Caco-2 (cell line): ENCODE measurements at regions not wholly inside any gene's neighbourhood (a gene's known extent, or its start where the extent isn't known, plus 50 kb on each side); places are given as distances from the start of the nearest gene placed in this dataset.

ENCODE experiments used
- BruUV-seq: library from RNA; stranded (reverse); fragments of 400-500 nt; replicated peaks from 2 replicates; lab custom pipeline; 2021; lab: Mats Ljungman, UMichigan
- CTCF ChIA-PET: fragments of 300-600 bp; sonication (Branson Sonifier 250); formaldehyde crosslinking; loops from one replicate; lab custom pipeline; 2022; ENCODE audit warnings: antibody characterized with exemption; lab: Charles Lee
- POLR2A ChIA-PET: fragments of 300-600 bp; sonication (Branson Sonifier 250); formaldehyde crosslinking; loops from one replicate; lab custom pipeline; 2022; ENCODE audit warnings: antibody characterized with exemption; lab: Charles Lee
- DNase-seq, 2 experiments: peaks; one replicate each; pipeline versions ENCODE4 v3.0.0 to v3.0.0-alpha.2; 2020 to 2022
- H3K27me3 ChIP-seq: replicated peaks from 2 replicates; pipeline ENCODE4 v1.6.0; 2011; ENCODE audit warnings: low read length; ENCODE audit not compliant: control insufficient read depth, insufficient read depth
- H3K36me3 ChIP-seq: 2 replicates; pipeline ENCODE4 v1.5.1; 2011; ENCODE audit warnings: low read length; ENCODE audit not compliant: control insufficient read depth, insufficient read depth
- H3K4me1 ChIP-seq: fragments of 250-450 bp; sonication (Bioruptor Pico); 2 replicates; pipeline ENCODE4 v1.5.1; 2020; ENCODE audit warnings: mild to moderate bottlenecking
- H3K4me3 ChIP-seq: 2 replicates; pipeline ENCODE4 v1.5.1; 2011; ENCODE audit warnings: low read depth, mild to moderate bottlenecking, control low read depth, low read length
- H3K9me3 ChIP-seq: fragments of 250-450 bp; sonication (Bioruptor Pico); 2 replicates; pipeline ENCODE4 v1.5.1; 2020; ENCODE audit warnings: mild to moderate bottlenecking, moderate library complexity
- H3K27ac Mint-ChIP-seq: one replicate; pipeline ENCODE4 v1.8.0; 2022; ENCODE audit warnings: mixed read lengths; ENCODE audit not compliant: unreplicated experiment
- H3K27me3 Mint-ChIP-seq: one replicate; pipeline ENCODE4 v1.8.0; 2022; ENCODE audit warnings: mixed read lengths; ENCODE audit not compliant: insufficient read depth, unreplicated experiment
- H3K36me3 Mint-ChIP-seq: one replicate; pipeline ENCODE4 v1.8.0; 2022; ENCODE audit warnings: mild to moderate bottlenecking, mixed read lengths; ENCODE audit not compliant: insufficient read depth, unreplicated experiment
- H3K4me1 Mint-ChIP-seq: one replicate; pipeline ENCODE4 v1.8.0; 2022; ENCODE audit warnings: low read depth, mixed read lengths; ENCODE audit not compliant: unreplicated experiment
- H3K4me3 Mint-ChIP-seq: one replicate; pipeline ENCODE4 v1.8.0; 2022; ENCODE audit warnings: mild to moderate bottlenecking, moderate library complexity, mixed read lengths; ENCODE audit not compliant: unreplicated experiment
- H3K9me3 Mint-ChIP-seq: one replicate; pipeline ENCODE4 v1.8.0; 2022; ENCODE audit warnings: mixed read lengths; ENCODE audit not compliant: unreplicated experiment
- CTCF ChIP-seq, 2 experiments: fragments of 200-600 bp in 1 of 2; IDR thresholded peaks; 1 replicate in 1 of 2; 2 replicates in 1 of 2; pipeline versions ENCODE4 v1.5.1 to v1.8.0; 2011 to 2022; ENCODE audit warnings: antibody characterized with exemption in 1 of 2, control low read depth in 1 of 2, inconsistent platforms in 1 of 2, low read depth in 1 of 2, low read length in 1 of 2, mild to moderate bottlenecking in 1 of 2, moderate library complexity in 1 of 2; ENCODE audit not compliant: insufficient read depth in 1 of 2, severe bottlenecking in 1 of 2, unreplicated experiment in 1 of 2
- intact Hi-C: fragments of 100-400 bp; cut with micrococcal nuclease; formaldehyde crosslinking; loops from one replicate; pipeline ENCODE4 v1.10.0; 2022; ENCODE audit not compliant: unreplicated experiment

DNA sequence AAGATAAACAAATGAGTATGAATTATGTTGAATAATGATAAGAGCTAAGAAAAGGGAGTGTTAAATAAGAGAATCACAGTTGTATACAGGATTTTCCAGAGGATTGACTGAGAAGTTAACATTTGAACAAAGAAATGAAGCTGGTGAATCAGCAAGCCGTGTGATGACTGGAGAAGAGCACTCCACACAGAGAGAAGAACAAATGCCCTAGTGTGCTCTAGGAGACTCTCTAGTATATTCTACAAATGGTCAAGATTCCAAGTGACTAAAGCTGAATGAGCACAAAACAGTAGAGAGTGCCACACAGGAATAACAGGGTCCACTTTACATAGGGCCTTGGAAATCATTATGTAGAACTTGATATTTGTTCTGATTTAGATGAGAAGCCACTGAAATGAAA lies 587.1 kb upstream of the ATXN7L3B start:
- no peak for TF ChIP-seq CTCF (IDR thresholded peaks at IDR 0.05; ENCODE audit: insufficient read depth in 1 of 2, low read depth in 1 of 2, low read length in 1 of 2, severe bottlenecking in 1 of 2, unreplicated experiment in 1 of 2)
- H3K27me3 Mint-ChIP-seq, result peaks cover 8% of the 10 kb centered on the region
- no peak for DNase-seq
- H3K4me1 Mint-ChIP-seq, result no peaks in the 10 kb centered on the region
- no peaks in the 10 kb centered on the region for H3K4me1 ChIP-seq
- no peak overlapping the region for H3K4me3 Mint-ChIP-seq
- no peaks in the 10 kb centered on the region for H3K36me3 Mint-ChIP-seq
- intact Hi-C loops, result no loop called here
- H3K27ac Mint-ChIP-seq, result no peak overlapping the region
- no peaks in the 10 kb centered on the region for H3K9me3 ChIP-seq
- no TSS peak for BruUV-seq
- no peaks in the 10 kb centered on the region for H3K9me3 Mint-ChIP-seq
- H3K36me3 ChIP-seq, result no peaks in the 10 kb centered on the region
- CTCF ChIA-PET, result no interaction called here
- POLR2A ChIA-PET, result no interaction called here
- no peak overlapping the region for H3K4me3 ChIP-seq
- no peaks in the 10 kb centered on the region for H3K27me3 ChIP-seq

- intact Hi-C loops, result no loop called here
- ChIA-PET CTCF (no interaction called here), POLR2A (no interaction called here)
- no peak for DNase-seq
- Mint-ChIP-seq H3K27ac (no peak overlapping the region), H3K36me3 (no peaks in the 10 kb centered on the region), H3K27me3 (peaks cover 8% of the 10 kb centered on the region), H3K9me3 (no peaks in the 10 kb centered on the region), H3K4me3 (no peak overlapping the region), H3K4me1 (no peaks in the 10 kb centered on the region)
- Histone ChIP-seq H3K4me1 (no peaks in the 10 kb centered on the region), H3K27me3 (no peaks in the 10 kb centered on the region), H3K4me3 (no peak overlapping the region), H3K36me3 (no peaks in the 10 kb centered on the region), H3K9me3 (no peaks in the 10 kb centered on the region)
- BruUV-seq, result no TSS peak
- no peak for TF ChIP-seq CTCF (IDR thresholded peaks at IDR 0.05; ENCODE audit: insufficient read depth in 1 of 2, low read depth in 1 of 2, low read length in 1 of 2, severe bottlenecking in 1 of 2, unreplicated experiment in 1 of 2)
Measured at GRCh38 chr12:73951956-73952703, 585.5 kb upstream of the ATXN7L3B start.

GRCh38 chr12:73964641-73965040 lies 573.0 kb upstream of the ATXN7L3B start:
- H3K27me3 ChIP-seq, result no peaks in the 10 kb centered on the region
- no peaks in the 10 kb centered on the region for H3K36me3 ChIP-seq
- H3K4me3 ChIP-seq, result no peak overlapping the region
- CTCF ChIA-PET, result no interaction called here
- no peak for DNase-seq
- H3K4me3 Mint-ChIP-seq, result no peak overlapping the region
- no peaks in the 10 kb centered on the region for H3K9me3 ChIP-seq
- H3K4me1 Mint-ChIP-seq, result no peaks in the 10 kb centered on the region
- no peak overlapping the region for H3K27ac Mint-ChIP-seq
- no TSS peak for BruUV-seq
- H3K36me3 Mint-ChIP-seq, result no peaks in the 10 kb centered on the region
- intact Hi-C loops, result no loop called here
- TF ChIP-seq CTCF (IDR thresholded peaks at IDR 0.05; ENCODE audit: insufficient read depth in 1 of 2, low read depth in 1 of 2, low read length in 1 of 2, severe bottlenecking in 1 of 2, unreplicated experiment in 1 of 2), result no peak
- POLR2A ChIA-PET, result no interaction called here
- H3K4me1 ChIP-seq, result no peaks in the 10 kb centered on the region
- no peaks in the 10 kb centered on the region for H3K27me3 Mint-ChIP-seq
- no peaks in the 10 kb centered on the region for H3K9me3 Mint-ChIP-seq
